Esophagus (tissue), 2 donors: ENCODE measurements at regions not wholly inside any gene's neighbourhood (a gene's known extent, or its start where the extent isn't known, plus 50 kb on each side); places are given as distances from the start of the nearest gene placed in this dataset.
"Not testable (repeated sequence)": the region's sequence is repeated elsewhere in the genome, so short reads cannot be mapped to it uniquely, and the experiment has no call there.

Experiments
- H3K27ac ChIP-seq, 2 donors: one replicate each; pipeline ENCODE4 v1.5.1; 2013; ENCODE audit warnings: low read depth in 2 of 2, mild to moderate bottlenecking in 2 of 2, inconsistent platforms in 1 of 2, low read length in 1 of 2, moderate library complexity in 1 of 2
- H3K27me3 ChIP-seq, 2 donors: one replicate each; pipeline ENCODE4 v1.6.1; 2013; ENCODE audit warnings: low read length in 2 of 2, control low read depth in 1 of 2, mild to moderate bottlenecking in 1 of 2; ENCODE audit not compliant: insufficient read depth in 2 of 2, control insufficient read depth in 1 of 2
- H3K36me3 ChIP-seq, 2 donors: one replicate each; pipeline ENCODE4 v1.6.1; 2013; ENCODE audit warnings: low read length in 1 of 2; ENCODE audit not compliant: control insufficient read depth in 2 of 2, insufficient read depth in 2 of 2
- H3K4me1 ChIP-seq, 2 donors: one replicate each; pipeline ENCODE4 v1.6.1; 2013; ENCODE audit warnings: low read length in 1 of 2; ENCODE audit not compliant: control insufficient read depth in 2 of 2, insufficient read depth in 2 of 2
- H3K4me3 ChIP-seq, 2 donors: one replicate each; pipeline ENCODE4 v1.5.1; 2013; ENCODE audit warnings: low read length in 2 of 2, mild to moderate bottlenecking in 2 of 2, low read depth in 1 of 2, moderate library complexity in 1 of 2
- H3K9me3 ChIP-seq, 2 donors: one replicate each; pipeline ENCODE4 v1.6.1; 2013; ENCODE audit warnings: mild to moderate bottlenecking in 2 of 2, low read depth in 1 of 2, low read length in 1 of 2, moderate library complexity in 1 of 2; ENCODE audit not compliant: control insufficient read depth in 2 of 2, insufficient read depth in 1 of 2
- WGBS, 2 donors: extraction: QIAGEN DNeasy Blood & Tissue Kit; methylation state at CpG; one replicate each; pipeline ENCODE4 v1.1.7; 2013; 5-methylcytosine and 5-hydroxymethylcytosine counted together
- donor health status: healthy with polysubstance abuse.
- donor health status: Bipolar disorder and iron deficiency.

DNA sequence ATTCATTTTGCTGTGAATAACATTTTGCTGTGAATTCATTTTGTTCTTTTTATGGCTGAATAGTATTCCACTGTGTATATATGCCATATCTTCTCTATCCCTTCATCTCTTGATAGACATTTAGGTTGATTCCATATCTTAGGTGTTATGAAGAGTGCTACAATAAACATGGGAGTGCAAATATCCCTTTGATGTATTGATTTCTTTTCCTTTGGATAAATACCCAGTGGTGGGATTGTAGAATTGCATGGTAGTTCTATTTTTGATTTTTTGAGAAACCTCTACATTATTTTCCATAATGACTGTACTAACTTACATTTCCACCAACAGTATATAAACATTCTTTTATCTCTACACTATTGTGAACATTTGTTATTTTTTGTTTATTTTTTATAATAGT is 555.9 kb downstream of the PDHA2 start:
- H3K4me1 ChIP-seq: no peaks in the 10 kb centered on the region
- H3K36me3 ChIP-seq: no peaks in the 10 kb centered on the region
- H3K9me3 ChIP-seq: peaks cover 0 to 2% of the 10 kb centered on the region in 2 donors
- H3K4me3 ChIP-seq: no peak overlapping the region
- H3K27me3 ChIP-seq: no peaks in the 10 kb centered on the region
- no peak overlapping the region for H3K27ac ChIP-seq

- H3K9me3 ChIP-seq: no peaks in the 10 kb centered on the region
- H3K27me3 ChIP-seq: no peaks in the 10 kb centered on the region
- no peaks in the 10 kb centered on the region for H3K36me3 ChIP-seq
- no peak overlapping the region for H3K27ac ChIP-seq
- no peaks in the 10 kb centered on the region for H3K4me1 ChIP-seq
- H3K4me3 ChIP-seq: no peak overlapping the region
- 36 to 43% methylated on average over 3 of the region's 3 CpGs for WGBS, 2 donors
These were observed 566.8 kb downstream of the PDHA2 start for GRCh38 chr4:96406742-96407141.

DNA sequence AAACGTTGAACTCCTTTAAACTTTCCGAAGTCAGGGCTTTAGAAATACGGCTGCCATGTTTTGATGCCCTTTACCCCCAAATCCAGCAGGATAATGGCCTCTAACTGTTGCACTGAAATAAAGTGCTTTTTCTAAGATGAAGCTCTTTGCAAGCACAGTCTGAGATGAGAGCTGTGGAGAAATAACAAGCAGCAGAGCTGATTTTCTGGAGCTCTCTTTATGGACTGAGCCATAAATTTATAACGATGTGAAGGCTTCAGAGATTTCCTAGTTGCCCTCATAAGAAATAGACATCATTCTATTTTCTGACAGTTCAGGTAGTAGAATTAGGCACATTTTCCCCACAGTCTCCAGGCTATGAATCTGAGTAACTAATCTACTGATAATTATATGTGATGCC is 567.3 kb downstream of the PDHA2 start:
- H3K36me3 ChIP-seq: no peaks in the 10 kb centered on the region
- no peak overlapping the region for H3K27ac ChIP-seq
- no peaks in the 10 kb centered on the region for H3K27me3 ChIP-seq
- H3K4me1 ChIP-seq: no peaks in the 10 kb centered on the region
- H3K9me3 ChIP-seq: no peaks in the 10 kb centered on the region
- 47 to 62% methylated on average over 4 of the region's 4 CpGs for WGBS, 2 donors
- no peak overlapping the region for H3K4me3 ChIP-seq

DNA sequence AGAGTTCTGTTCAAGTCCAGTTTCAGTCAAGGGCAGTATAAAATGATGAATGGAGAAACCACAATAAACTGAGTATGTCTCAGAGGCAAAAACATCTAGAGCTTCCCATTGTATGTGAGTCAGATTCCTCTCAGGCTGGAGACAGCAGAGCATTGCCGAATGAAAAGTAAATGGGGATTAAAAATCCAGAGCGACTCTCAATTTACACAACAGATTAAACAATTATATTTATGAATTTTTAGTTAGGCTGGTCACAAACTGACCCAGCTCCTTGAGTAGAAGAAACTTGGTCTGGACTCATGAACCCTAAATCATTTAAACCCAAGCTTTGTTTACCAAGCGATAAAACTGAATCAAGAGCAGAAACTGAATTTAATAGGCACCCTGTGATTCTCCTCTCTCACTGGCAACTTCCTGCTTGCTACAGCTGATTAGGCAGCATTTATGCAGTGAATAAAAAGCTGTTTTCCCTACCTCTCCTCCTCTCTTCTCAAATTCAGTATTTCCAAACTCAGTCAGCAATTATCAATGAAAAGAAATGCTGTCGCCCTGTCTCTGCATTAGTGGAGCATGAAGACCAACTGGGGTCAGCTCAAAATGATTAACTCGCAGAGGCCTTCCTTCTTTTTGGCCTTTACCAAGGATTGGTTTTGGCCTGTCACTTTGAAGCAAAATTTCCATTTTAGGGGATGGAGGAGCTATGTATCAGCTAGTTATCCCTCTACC is 568.0 kb downstream of the PDHA2 start:
- no peaks in the 10 kb centered on the region for H3K4me1 ChIP-seq
- 67 to 72% methylated on average over 5 of the region's 5 CpGs for WGBS, 2 donors
- H3K36me3 ChIP-seq: no peaks in the 10 kb centered on the region
- H3K27ac ChIP-seq: no peak overlapping the region
- no peak overlapping the region for H3K4me3 ChIP-seq
- H3K27me3 ChIP-seq: no peaks in the 10 kb centered on the region
- no peaks in the 10 kb centered on the region for H3K9me3 ChIP-seq

GRCh38 chr4:96414853-96415252 is 575.0 kb downstream of the PDHA2 start:
- 89 to 93% methylated on average over 19 to 21 of the region's 21 CpGs for WGBS, 2 donors
- not testable (repeated sequence) for H3K36me3 ChIP-seq, H3K4me3 ChIP-seq, H3K27ac ChIP-seq, H3K27me3 ChIP-seq, H3K9me3 ChIP-seq, H3K4me1 ChIP-seq

DNA sequence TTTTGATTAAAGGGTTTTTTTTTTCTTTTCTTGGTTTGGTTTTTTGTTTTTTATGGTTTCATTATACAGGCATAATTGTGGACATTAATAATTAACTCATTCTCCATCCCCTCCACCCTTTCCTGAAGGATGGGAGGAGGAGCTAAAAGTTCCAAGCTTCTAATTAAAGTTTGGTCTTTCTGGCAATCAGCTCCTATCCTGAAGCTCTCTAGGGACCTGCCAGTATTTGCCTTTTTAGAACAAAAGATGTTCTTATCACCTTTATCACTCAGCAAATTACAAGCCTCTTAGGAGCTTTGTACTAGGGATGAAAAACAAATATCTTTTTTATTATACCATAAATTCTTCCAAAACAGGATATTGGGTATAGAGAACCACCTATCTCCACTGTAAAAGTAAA is 589.8 kb downstream of the PDHA2 start:
- no peak overlapping the region for H3K27ac ChIP-seq
- no peaks in the 10 kb centered on the region for H3K36me3 ChIP-seq
- H3K4me1 ChIP-seq: no peaks in the 10 kb centered on the region
- H3K9me3 ChIP-seq: no peaks in the 10 kb centered on the region
- no peaks in the 10 kb centered on the region for H3K27me3 ChIP-seq
- no peak overlapping the region for H3K4me3 ChIP-seq

DNA sequence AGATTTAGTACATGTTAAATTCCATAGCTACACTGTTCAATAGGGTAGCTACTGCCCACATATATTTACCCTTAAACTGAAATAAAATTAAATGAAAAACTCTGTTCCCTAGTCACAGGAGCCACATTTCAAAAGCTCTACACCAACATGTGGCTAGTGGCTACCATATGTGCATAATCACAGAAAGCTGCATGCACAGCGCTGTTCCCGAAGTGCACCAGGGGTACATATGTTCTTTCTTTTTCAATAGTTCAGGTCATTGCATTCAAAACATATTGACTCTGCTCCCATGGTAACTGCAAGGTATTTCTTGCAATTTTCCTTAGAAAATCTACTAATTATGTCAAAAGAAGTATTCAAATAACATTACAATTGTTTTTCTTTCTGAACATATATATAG is 591.2 kb downstream of the PDHA2 start:
- WGBS, 2 donors: 87 to 89% methylated on average over 2 of the region's 2 CpGs
- H3K36me3 ChIP-seq: no peaks in the 10 kb centered on the region
- no peak overlapping the region for H3K27ac ChIP-seq
- H3K9me3 ChIP-seq: no peaks in the 10 kb centered on the region
- no peak overlapping the region for H3K4me3 ChIP-seq
- no peaks in the 10 kb centered on the region for H3K4me1 ChIP-seq
- H3K27me3 ChIP-seq: no peaks in the 10 kb centered on the region

GRCh38 chr4:96448315-96448872 is 608.5 kb downstream of the PDHA2 start:
- H3K27ac ChIP-seq: no peak overlapping the region
- WGBS, 2 donors: 61 to 69% methylated on average over 3 of the region's 3 CpGs

DNA sequence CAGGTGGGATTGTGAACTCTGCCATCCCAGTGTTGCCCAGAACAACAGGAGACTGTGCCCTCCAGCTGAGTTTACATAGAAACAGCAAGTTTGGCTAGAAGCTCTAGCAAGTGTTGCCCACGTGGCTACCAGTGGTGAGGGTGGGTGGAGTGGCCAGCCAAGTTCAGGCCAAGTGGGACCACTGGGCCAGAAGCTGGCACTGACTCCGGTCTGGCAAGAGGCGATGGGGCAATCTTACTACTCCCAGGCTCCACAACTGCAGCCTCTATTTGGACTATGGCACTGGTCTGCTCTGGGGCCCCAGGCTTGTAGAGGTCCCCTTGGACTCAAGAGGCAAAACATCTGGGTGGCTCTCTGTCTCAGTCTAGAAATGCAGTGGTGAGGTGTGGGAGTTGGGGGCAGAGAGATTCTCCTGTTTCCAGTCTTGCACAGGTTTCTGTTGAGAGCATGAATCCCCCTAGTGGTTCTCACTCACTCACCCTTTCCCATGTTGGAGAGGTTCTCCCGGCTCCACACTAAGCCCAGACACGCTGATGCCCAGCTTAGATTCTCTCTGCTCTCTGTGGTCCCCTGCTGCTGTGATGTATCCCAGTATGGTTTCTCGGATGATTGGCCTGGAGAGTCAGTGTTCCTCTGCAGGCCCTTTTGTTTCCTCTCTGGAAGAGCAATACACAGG is 615.3 kb downstream of the PDHA2 start:
- no peaks in the 10 kb centered on the region for H3K4me1 ChIP-seq
- H3K36me3 ChIP-seq: no peaks in the 10 kb centered on the region
- 78 to 80% methylated on average over 6 of the region's 6 CpGs for WGBS, 2 donors
- H3K9me3 ChIP-seq: peaks cover 11 to 13% of the 10 kb centered on the region in 2 donors
- no peaks in the 10 kb centered on the region for H3K27me3 ChIP-seq
- no peak overlapping the region for H3K4me3 ChIP-seq
- no peak overlapping the region for H3K27ac ChIP-seq

More at GRCh38 chr4:96448315-96448872, 608.5 kb downstream of the PDHA2 start:
- no peaks in the 10 kb centered on the region for H3K36me3 ChIP-seq
- peaks cover 9 to 12% of the 10 kb centered on the region in 2 donors for H3K9me3 ChIP-seq
- no peak overlapping the region for H3K4me3 ChIP-seq
- H3K4me1 ChIP-seq: no peaks in the 10 kb centered on the region
- no peaks in the 10 kb centered on the region for H3K27me3 ChIP-seq

DNA sequence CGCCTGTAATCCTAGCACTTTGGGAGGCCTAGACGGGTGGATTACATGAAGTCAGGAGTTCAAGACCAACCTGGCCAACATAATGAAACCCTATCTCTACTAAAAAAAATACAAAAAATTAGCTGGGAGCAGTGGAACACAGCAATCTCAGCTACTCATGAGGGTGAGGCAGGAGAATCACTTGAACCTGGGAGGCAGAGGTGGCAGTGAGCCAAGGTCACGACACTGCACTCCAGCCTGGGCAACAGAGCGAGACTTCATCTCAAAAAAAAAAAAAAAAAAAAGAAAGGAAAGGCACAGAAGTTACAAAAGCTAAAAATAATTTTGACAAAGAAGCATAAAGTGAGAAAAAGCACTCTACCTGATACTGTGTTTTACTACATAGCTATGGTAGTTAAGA is 618.1 kb downstream of the PDHA2 start:
- H3K27ac ChIP-seq, H3K36me3 ChIP-seq, H3K4me3 ChIP-seq, H3K4me1 ChIP-seq, H3K27me3 ChIP-seq, H3K9me3 ChIP-seq: not testable (repeated sequence)
- WGBS, 2 donors: 81 to 87% methylated on average over 4 of the region's 4 CpGs
